Activated naive CD8-positive, alpha-beta T cell (primary cell): ENCODE measurements at regions not wholly inside any gene's neighbourhood (a gene's known extent, or its start where the extent isn't known, plus 50 kb on each side); places are given as distances from the start of the nearest gene placed in this dataset.

Experiments used
- H3K27ac Mint-ChIP-seq: one replicate; pipeline ENCODE4 v1.8.0; 2021; ENCODE audit warnings: mixed read lengths
- H3K27me3 Mint-ChIP-seq: one replicate; pipeline ENCODE4 v1.8.0; 2021; ENCODE audit warnings: mixed read lengths
- H3K36me3 Mint-ChIP-seq: one replicate; pipeline ENCODE4 v1.8.0; 2021; ENCODE audit warnings: mixed read lengths
- H3K4me1 Mint-ChIP-seq: one replicate; pipeline ENCODE4 v1.8.0; 2021; ENCODE audit warnings: low read depth, mixed read lengths
- H3K4me3 Mint-ChIP-seq: one replicate; pipeline ENCODE4 v1.8.0; 2021; ENCODE audit warnings: mild to moderate bottlenecking, mixed read lengths
- H3K9me3 Mint-ChIP-seq: one replicate; pipeline ENCODE4 v1.8.0; 2021; ENCODE audit warnings: low read depth, mixed read lengths

- H3K9me3 Mint-ChIP-seq = no peaks in the 10 kb centered on the region
- H3K4me3 Mint-ChIP-seq = no peak overlapping the region
- H3K27me3 Mint-ChIP-seq = peaks cover 3% of the 10 kb centered on the region
- H3K36me3 Mint-ChIP-seq = no peaks in the 10 kb centered on the region
- H3K27ac Mint-ChIP-seq = no peak overlapping the region
- peaks cover 4% of the 10 kb centered on the region for H3K4me1 Mint-ChIP-seq
Measured at GRCh38 chr2:105617631-105618350, 126.9 kb upstream of the NCK2 start.

- Mint-ChIP-seq H3K4me3 (no peak overlapping the region), H3K27ac (no peak overlapping the region), H3K36me3 (no peaks in the 10 kb centered on the region), H3K9me3 (no peaks in the 10 kb centered on the region), H3K27me3 (no peaks in the 10 kb centered on the region), H3K4me1 (peaks cover 4% of the 10 kb centered on the region)
Measured at GRCh38 chr2:105615305-105615704, 129.4 kb upstream of the NCK2 start.

- Mint-ChIP-seq H3K27me3 (no peaks in the 10 kb centered on the region), H3K9me3 (no peaks in the 10 kb centered on the region), H3K4me3 (no peak overlapping the region), H3K36me3 (no peaks in the 10 kb centered on the region), H3K4me1 (peaks cover 4% of the 10 kb centered on the region), H3K27ac (no peak overlapping the region)
Measured at GRCh38 chr2:105611811-105612424, 132.8 kb upstream of the NCK2 start.

GRCh38 chr2:105611333-105611637 is 133.4 kb upstream of the NCK2 start:
- no peak overlapping the region for H3K4me3 Mint-ChIP-seq
- H3K9me3 Mint-ChIP-seq = no peaks in the 10 kb centered on the region
- H3K36me3 Mint-ChIP-seq = no peaks in the 10 kb centered on the region
- H3K4me1 Mint-ChIP-seq = peaks cover 4% of the 10 kb centered on the region
- no peak overlapping the region for H3K27ac Mint-ChIP-seq
- H3K27me3 Mint-ChIP-seq = no peaks in the 10 kb centered on the region

- peaks cover 4% of the 10 kb centered on the region for H3K4me1 Mint-ChIP-seq
- H3K27me3 Mint-ChIP-seq = no peaks in the 10 kb centered on the region
- H3K27ac Mint-ChIP-seq = no peak overlapping the region
- H3K4me3 Mint-ChIP-seq = no peak overlapping the region
- H3K36me3 Mint-ChIP-seq = no peaks in the 10 kb centered on the region
- no peaks in the 10 kb centered on the region for H3K9me3 Mint-ChIP-seq
Measured at GRCh38 chr2:105610576-105611332, 134.0 kb upstream of the NCK2 start.

- Mint-ChIP-seq H3K36me3 (no peaks in the 10 kb centered on the region), H3K4me3 (no peak overlapping the region), H3K4me1 (peaks cover 4% of the 10 kb centered on the region), H3K27ac (no peak overlapping the region), H3K27me3 (no peaks in the 10 kb centered on the region), H3K9me3 (no peaks in the 10 kb centered on the region)
Measured at GRCh38 chr2:105609746-105610402, 134.8 kb upstream of the NCK2 start.

- Mint-ChIP-seq H3K36me3 (no peaks in the 10 kb centered on the region), H3K9me3 (no peaks in the 10 kb centered on the region), H3K4me1 (peaks cover 4% of the 10 kb centered on the region), H3K27ac (no peak overlapping the region), H3K27me3 (no peaks in the 10 kb centered on the region), H3K4me3 (no peak overlapping the region)
Measured at GRCh38 chr2:105607920-105608504, 136.7 kb upstream of the NCK2 start.

- Mint-ChIP-seq H3K9me3 (no peaks in the 10 kb centered on the region), H3K36me3 (no peaks in the 10 kb centered on the region), H3K27me3 (peaks cover under 1% of the 10 kb centered on the region), H3K4me3 (no peak overlapping the region), H3K27ac (no peak overlapping the region), H3K4me1 (peaks cover 4% of the 10 kb centered on the region)
Measured at GRCh38 chr2:105606081-105606480, 138.6 kb upstream of the NCK2 start.

- Mint-ChIP-seq H3K4me3 (no peak overlapping the region), H3K27ac (no peak overlapping the region), H3K36me3 (no peaks in the 10 kb centered on the region)
Measured at GRCh38 chr2:105604938-105605337, 139.8 kb upstream of the NCK2 start.

GRCh38 chr2:105600949-105601794 is 143.5 kb upstream of the NCK2 start:
- Mint-ChIP-seq H3K27ac (no peak overlapping the region), H3K36me3 (no peaks in the 10 kb centered on the region), H3K9me3 (no peaks in the 10 kb centered on the region), H3K27me3 (peaks cover 1% of the 10 kb centered on the region), H3K4me3 (no peak overlapping the region), H3K4me1 (peaks cover 22% of the 10 kb centered on the region)

More at GRCh38 chr2:105604938-105605337, 139.8 kb upstream of the NCK2 start:
- Mint-ChIP-seq H3K9me3 (no peaks in the 10 kb centered on the region), H3K4me1 (peaks cover 4% of the 10 kb centered on the region), H3K27me3 (peaks cover 1% of the 10 kb centered on the region)

GRCh38 chr2:105600602-105600948 is 144.1 kb upstream of the NCK2 start:
- Mint-ChIP-seq H3K4me3 (no peak overlapping the region), H3K27me3 (peaks cover 1% of the 10 kb centered on the region), H3K27ac (no peak overlapping the region), H3K4me1 (peaks cover 25% of the 10 kb centered on the region), H3K9me3 (no peaks in the 10 kb centered on the region), H3K36me3 (no peaks in the 10 kb centered on the region)

- Mint-ChIP-seq H3K4me3 (no peak overlapping the region), H3K27me3 (peaks cover 1% of the 10 kb centered on the region), H3K9me3 (no peaks in the 10 kb centered on the region), H3K36me3 (no peaks in the 10 kb centered on the region), H3K27ac (no peak overlapping the region), H3K4me1 (peaks cover 25% of the 10 kb centered on the region)
Measured at GRCh38 chr2:105600037-105600442, 144.7 kb upstream of the NCK2 start.

GRCh38 chr2:105598829-105599698 is 145.6 kb upstream of the NCK2 start:
- Mint-ChIP-seq H3K27ac (peak overlapping the region; percentile 28), H3K9me3 (no peaks in the 10 kb centered on the region), H3K27me3 (peaks cover 1% of the 10 kb centered on the region), H3K4me1 (peaks cover 25% of the 10 kb centered on the region), H3K4me3 (no peak overlapping the region), H3K36me3 (no peaks in the 10 kb centered on the region)
